Cardiac fibroblast (primary cell): ENCODE measurements at regions not wholly inside any gene's neighbourhood (a gene's known extent, or its start where the extent isn't known, plus 50 kb on each side); places are given as distances from the start of the nearest gene placed in this dataset.

Source experiments
- DNase-seq, 2 donors: peaks; one replicate each; pipeline versions ENCODE4 v3.0.0 to v3.0.0-alpha.2; 2010; ENCODE audit warnings: low read depth in 2 of 2
- H3K4me3 ChIP-seq, 2 donors: replicated peaks in 1 of 2; 1 replicate in 1 of 2; 2 replicates in 1 of 2; pipeline ENCODE4 v1.5.1; 2011; ENCODE audit warnings: low read depth in 2 of 2, low read length in 2 of 2, mild to moderate bottlenecking in 2 of 2, moderate library complexity in 1 of 2
- TF ChIP-seq, protein P1 (sequence below): IDR thresholded peaks from one replicate; pipeline ENCODE4 v1.5.1; 2011; ENCODE audit warnings: low read depth, mild to moderate bottlenecking, low read length, inconsistent platforms

DNA sequence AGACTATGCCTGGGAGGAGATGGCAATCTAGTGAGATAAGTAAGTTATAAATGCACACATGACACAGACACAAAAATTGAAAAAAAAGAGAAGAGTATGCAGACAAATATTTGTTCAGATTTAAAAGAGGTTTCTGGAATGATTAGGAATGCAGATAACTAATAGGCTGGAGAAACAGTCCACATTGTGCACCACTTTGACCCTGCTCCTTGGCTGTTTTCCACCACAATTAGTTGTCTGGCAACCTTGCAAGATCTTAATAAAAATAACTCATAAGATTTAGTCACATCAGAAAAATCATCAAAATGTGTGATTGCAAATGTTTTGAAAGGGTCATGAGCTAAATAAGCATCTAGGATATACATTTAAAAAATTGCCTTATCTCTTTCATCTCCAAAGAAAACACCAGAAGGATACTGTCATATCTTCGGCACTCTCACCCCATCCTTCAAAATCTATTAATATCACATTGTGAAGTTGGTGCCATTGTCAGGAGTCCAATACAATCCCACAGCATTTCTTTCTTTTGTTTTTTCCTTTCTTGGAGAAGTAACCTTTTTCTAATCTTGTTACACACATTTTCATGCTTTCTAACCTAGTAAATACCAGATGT, 153.7 kb upstream of the KCNMB2 start:
- TF ChIP-seq, protein P1, sequence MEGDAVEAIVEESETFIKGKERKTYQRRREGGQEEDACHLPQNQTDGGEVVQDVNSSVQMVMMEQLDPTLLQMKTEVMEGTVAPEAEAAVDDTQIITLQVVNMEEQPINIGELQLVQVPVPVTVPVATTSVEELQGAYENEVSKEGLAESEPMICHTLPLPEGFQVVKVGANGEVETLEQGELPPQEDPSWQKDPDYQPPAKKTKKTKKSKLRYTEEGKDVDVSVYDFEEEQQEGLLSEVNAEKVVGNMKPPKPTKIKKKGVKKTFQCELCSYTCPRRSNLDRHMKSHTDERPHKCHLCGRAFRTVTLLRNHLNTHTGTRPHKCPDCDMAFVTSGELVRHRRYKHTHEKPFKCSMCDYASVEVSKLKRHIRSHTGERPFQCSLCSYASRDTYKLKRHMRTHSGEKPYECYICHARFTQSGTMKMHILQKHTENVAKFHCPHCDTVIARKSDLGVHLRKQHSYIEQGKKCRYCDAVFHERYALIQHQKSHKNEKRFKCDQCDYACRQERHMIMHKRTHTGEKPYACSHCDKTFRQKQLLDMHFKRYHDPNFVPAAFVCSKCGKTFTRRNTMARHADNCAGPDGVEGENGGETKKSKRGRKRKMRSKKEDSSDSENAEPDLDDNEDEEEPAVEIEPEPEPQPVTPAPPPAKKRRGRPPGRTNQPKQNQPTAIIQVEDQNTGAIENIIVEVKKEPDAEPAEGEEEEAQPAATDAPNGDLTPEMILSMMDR = no peak
- H3K4me3 ChIP-seq = no peak overlapping the region
- DNase-seq = peak; percentile 87 to 90

DNA sequence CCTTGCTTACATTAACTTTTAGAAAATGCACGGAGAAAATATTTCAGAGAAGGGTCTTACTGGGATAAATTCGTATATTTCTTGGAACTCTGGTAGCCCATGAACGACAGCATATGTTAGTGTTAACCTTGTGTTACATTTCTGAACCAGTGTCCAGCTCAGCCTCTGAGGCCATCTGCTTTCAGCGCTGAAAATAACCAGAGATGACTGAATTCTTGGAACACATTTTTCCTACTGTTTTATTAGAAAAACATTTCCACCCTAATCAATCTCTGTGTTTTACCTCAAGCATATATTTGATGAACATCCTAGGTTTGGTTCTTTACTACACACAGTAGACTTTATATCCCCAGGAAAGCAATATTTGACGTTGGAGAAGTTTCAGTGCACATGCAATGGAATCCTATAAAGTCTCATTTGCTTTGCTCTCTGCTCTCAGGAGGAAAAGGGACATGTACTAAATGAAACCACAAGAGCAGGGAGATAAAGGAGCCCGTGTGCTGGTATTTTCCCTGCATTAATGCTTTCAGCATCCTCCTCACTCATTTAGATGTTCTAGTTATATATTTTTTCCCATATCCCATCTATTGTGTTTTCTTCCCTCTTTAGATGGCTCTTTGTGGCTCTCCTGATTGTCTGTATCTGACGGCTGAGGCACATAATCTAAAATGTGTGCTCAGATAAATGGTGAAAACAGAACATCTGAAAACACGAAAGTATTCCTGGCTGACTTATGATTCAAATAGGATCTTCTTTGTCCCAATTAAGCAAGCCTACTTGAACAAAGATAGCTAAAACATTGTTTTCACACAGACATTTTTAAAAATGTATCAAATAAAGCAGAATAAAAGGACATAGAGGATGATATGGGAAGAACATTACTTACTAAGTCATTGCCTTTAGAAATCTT, 151.7 kb upstream of the KCNMB2 start:
- peak overlapping the region in 1 of 2 donors; percentile 2 for H3K4me3 ChIP-seq
- TF ChIP-seq, protein P1 = no peak
- DNase-seq = peak; percentile 40 to 43

DNA sequence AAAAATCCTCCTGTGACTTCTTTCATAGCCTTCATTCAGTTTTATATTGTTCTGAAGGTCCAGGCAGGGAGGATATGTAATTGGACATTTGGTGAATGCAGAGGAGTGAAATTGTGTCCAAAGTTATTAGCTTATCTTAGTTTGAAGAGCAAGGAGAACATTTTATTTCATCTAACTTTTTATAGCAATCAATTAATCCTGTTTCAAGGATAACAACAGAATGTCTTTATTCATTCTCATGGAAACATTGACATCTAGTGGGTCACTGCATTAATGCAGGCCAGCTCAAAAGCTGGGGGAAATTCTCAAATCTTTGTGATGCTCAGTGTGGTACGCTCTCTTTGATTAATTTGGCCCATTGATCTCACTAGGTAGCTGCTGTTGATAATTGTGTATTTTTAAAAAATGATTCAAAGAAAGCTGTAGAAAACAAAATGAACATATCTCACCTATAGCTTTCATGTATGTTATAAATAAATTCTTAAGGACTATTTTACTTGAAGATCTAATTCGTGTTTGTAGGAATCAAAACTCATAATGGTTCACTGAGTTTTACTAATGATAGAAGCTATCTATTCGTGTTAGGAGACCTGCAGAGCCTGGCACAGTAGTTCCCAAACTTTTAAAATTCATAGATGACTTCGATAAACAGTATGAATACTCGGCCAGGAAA, 150.8 kb upstream of the KCNMB2 start:
- TF ChIP-seq, protein P1 = peak; percentile 76
- DNase-seq = peak; percentile 65 to 71

DNA sequence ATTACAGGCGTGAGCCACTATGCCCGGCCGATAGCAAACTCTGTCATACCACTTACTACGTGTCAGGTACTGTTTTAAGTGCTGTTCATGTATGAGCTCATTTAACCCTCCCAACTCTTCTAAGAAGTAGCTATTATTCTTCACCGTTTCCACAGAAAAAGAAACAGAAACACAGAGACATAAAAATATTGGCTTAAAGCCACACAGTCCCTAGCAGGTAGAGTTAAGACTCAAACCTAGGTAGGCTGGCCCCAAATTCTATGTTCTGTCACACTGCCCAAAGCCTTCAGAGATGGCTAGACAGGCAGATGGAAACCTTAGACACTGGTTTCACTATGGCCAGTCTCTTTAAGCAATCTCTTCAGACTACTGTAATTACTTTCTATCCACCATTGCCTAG, 149.8 kb upstream of the KCNMB2 start:
- DNase-seq = no peak
- no peak overlapping the region for H3K4me3 ChIP-seq
- TF ChIP-seq, protein P1 = no peak

More for the DNA sequence above, 150.8 kb upstream of the KCNMB2 start:
- H3K4me3 ChIP-seq = no peak overlapping the region

DNA sequence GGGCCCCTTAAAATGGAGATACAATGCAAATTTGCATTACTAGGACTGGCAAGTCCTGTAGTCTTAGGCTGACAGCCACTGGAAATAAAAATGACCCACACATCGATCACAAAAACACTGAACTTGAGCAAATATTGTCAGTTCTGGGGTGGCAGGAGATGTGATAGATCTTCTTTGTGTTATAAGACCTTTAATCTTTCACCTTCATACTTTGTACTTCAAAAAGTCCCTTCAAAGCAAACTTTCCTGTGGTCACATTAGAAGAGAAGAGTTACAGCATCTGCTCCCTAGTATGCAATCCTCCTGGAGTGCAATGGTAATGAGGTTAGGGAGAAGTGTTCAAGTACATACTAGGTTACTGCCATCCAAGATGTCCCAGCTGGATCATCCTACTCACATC, 149.4 kb upstream of the KCNMB2 start:
- no peak overlapping the region for H3K4me3 ChIP-seq
- no peak for DNase-seq
- TF ChIP-seq, protein P1 = no peak

DNA sequence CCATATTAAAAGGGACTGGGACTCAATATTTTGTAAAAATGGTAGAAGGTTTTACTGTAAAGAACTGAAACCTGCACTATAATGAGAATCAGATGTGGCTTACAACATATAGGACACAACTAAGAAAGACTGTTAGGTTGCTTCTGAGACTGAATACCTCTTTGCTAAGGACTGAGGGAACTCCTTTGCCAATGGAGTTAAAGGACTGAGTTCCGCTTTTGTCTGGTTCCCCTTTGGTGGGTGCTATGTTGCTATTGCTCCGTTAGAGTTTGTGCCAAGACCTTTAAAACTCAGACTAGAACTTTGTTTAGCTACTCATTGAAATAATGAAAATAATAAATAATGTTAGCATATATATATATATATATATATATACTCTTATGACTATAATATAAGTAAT, 147.8 kb upstream of the KCNMB2 start:
- DNase-seq = no peak
- H3K4me3 ChIP-seq = no peak overlapping the region
- TF ChIP-seq, protein P1 = no peak
